ENCODE measurements at regions not wholly inside any gene's neighbourhood (a gene's known extent, or its start where the extent isn't known, plus 50 kb on each side); places are given as distances from the start of the nearest gene placed in this dataset.

GRCh38 chr4:11568511-11568910, 139.8 kb upstream of the HS3ST1 start:
- TF ChIP-seq POLR2AphosphoS5 (IDR thresholded peaks at IDR 0.05; ENCODE audit: low read depth, low read length) (no peak), SIN3A (IDR thresholded peaks at IDR 0.05; ENCODE audit: low read depth) (no peak), MAX (IDR thresholded peaks at IDR 0.05) (no peak), TCF7L2 (IDR thresholded peaks at IDR 0.05; ENCODE audit: borderline replicate concordance, extremely low read depth, insufficient read depth, insufficient read length) (no peak), REST (IDR thresholded peaks at IDR 0.05; ENCODE audit: low read depth) (no peak), CTCF (IDR thresholded peaks at IDR 0.05 in 2 of 3, conservative IDR thresholded peaks at IDR 0.05 in 1 of 3; ENCODE audit: borderline replicate concordance in 1 of 3, insufficient read depth in 1 of 3, low read depth in 2 of 3, low read length in 2 of 3) (no peak), POLR2A (IDR thresholded peaks at IDR 0.05; ENCODE audit: borderline replicate concordance, extremely low read depth, insufficient read depth, insufficient read length) (no peak), ZBTB33 (IDR thresholded peaks at IDR 0.05; ENCODE audit: extremely low read depth, insufficient replicate concordance, low read length) (no peak), EGR1 (IDR thresholded peaks at IDR 0.05; ENCODE audit: low read depth) (no peak), YY1 (IDR thresholded peaks at IDR 0.05; ENCODE audit: extremely low read depth, insufficient replicate concordance, low read depth, low read length) (no peak), ELF1 (IDR thresholded peaks at IDR 0.05; ENCODE audit: borderline replicate concordance, low read depth) (no peak), ZFX (IDR thresholded peaks at IDR 0.05) (no peak), CBX3 (IDR thresholded peaks at IDR 0.05; ENCODE audit: low read depth) (no peak), JUND (IDR thresholded peaks at IDR 0.05) (no peak), CEBPB (IDR thresholded peaks at IDR 0.05; ENCODE audit: low read depth) (no peak), RAD21 (IDR thresholded peaks at IDR 0.05; ENCODE audit: low read depth) (no peak)
- ATAC-seq (no peak), DNase-seq (ENCODE audit: low read depth, low spot score) (no peak)
- ChIA-PET POLR2A (no interaction called here), RAD21 (ENCODE audit: low non-redundant PET in 1 of 2, low total read pairs in 2 of 2, uncharacterized antibody in 2 of 2, unreplicated experiment in 2 of 2) (interaction anchor here in 1 of 2 experiments (0.6 kb wide), 1 partner anchor 54 kb away, joined by 3 read pairs; no protein-coding TSS in a partner anchor), CTCF (no interaction called here)
- Histone ChIP-seq H3K4me2 (ENCODE audit: low read length) (no peak overlapping the region), H3K9me2 (ENCODE audit: insufficient read depth) (no peaks in the 10 kb centered on the region), H4K20me1 (ENCODE audit: insufficient read depth) (no peaks in the 10 kb centered on the region), H3K27ac (ENCODE audit: low read depth, low read length) (no peak overlapping the region), H3K9me3 (ENCODE audit: control insufficient read depth in 1 of 2, insufficient read depth in 1 of 2, low read depth in 1 of 2, low read length in 2 of 2) (no peaks in the 10 kb centered on the region; a peak in 1 of 4 replicates), H3K36me3 (ENCODE audit: control insufficient read depth in 1 of 2, insufficient read depth in 2 of 2, low read length in 2 of 2) (no peaks in the 10 kb centered on the region), H3K4me1 (ENCODE audit: control insufficient read depth in 1 of 2, insufficient read depth in 2 of 2, low read length in 2 of 2) (peaks cover 0 to 3% of the 10 kb centered on the region in 2 experiments; a peak in 1 of 4 replicates), H2AFZ (ENCODE audit: low read depth, low read length, poor library complexity, severe bottlenecking) (no peak overlapping the region), H3K27me3 (ENCODE audit: insufficient read depth, low read length) (no peaks in the 10 kb centered on the region), H3K9ac (ENCODE audit: low read length) (no peak overlapping the region), H3K79me2 (ENCODE audit: insufficient read depth, low read length) (no peaks in the 10 kb centered on the region), H3K4me3 (replicated peaks in 1 of 2; ENCODE audit: low read depth in 1 of 2, low read length in 2 of 2) (no peak overlapping the region)
- no TSS peak for BruUV-seq (replicated peaks)
- intact Hi-C loops (cut with micrococcal nuclease), result no loop called here
